Occipital lobe (tissue), 1 donor: ENCODE measurements at regions not wholly inside any gene's neighbourhood (a gene's known extent, or its start where the extent isn't known, plus 50 kb on each side); places are given as distances from the start of the nearest gene placed in this dataset.
"Not testable (repeated sequence)": the region's sequence is repeated elsewhere in the genome, so short reads cannot be mapped to it uniquely, and the experiment has no call there.

ENCODE experiments used
- DNase-seq: peaks from one replicate; lab custom pipeline; 2025; lab: John Stamatoyannopoulos, UW

- DNase-seq, result no peak
These were observed 737.1 kb upstream of the SPRY2 start for GRCh38 chr13:81078048-81078447.

DNA sequence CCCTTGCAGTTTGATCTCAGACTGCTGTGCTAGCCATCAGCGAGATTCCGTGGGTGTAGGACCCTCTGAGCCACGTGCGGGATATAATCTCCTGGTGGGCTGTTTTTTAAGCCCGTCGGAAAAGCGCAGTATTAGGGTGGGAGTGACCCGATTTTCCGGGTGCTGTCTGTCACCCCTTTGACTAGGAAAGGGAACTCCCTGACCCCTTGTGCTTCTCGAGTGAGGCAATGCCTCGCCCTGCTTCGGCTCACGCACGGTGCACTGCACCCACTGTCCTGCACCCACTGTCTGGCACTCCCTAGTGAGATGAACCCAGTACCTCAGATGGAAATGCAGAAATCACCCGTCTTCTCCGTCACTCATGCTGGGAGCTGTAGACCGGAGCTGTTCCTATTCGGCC, 728.9 kb upstream of the SPRY2 start:
- not testable (repeated sequence) for DNase-seq

GRCh38 chr13:81058916-81059290, 718.0 kb upstream of the SPRY2 start:
- DNase-seq, result no peak

GRCh38 chr13:81058211-81058915, 717.4 kb upstream of the SPRY2 start:
- no peak for DNase-seq

DNA sequence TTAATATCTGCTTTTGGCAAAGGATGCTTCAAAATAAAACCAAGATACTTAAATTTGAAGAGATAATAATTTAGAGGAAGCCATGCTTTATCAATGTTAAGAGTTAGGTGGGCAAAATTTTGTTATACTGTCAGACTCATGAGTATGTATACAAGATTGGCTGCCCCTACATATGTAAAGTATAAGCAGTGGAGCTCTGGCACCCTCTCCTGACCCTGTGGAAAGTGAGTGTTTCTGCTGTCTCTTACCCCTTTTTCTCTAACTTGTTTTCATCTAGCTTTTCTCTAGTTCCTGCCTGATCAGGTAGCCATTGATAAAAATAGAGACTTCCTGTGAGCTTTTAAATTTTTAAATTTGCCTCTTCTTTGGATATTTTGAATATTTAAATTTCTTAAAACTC, 710.9 kb upstream of the SPRY2 start:
- DNase-seq, result no peak

GRCh38 chr13:81048026-81048461, 707.1 kb upstream of the SPRY2 start:
- DNase-seq, result peak; percentile 7

GRCh38 chr13:81041761-81042160, 700.8 kb upstream of the SPRY2 start:
- no peak for DNase-seq

GRCh38 chr13:81031996-81032395, 691.1 kb upstream of the SPRY2 start:
- no peak for DNase-seq

- no peak for DNase-seq
These were observed 684.2 kb upstream of the SPRY2 start for GRCh38 chr13:81025091-81025490.

GRCh38 chr13:81021284-81021840, 680.4 kb upstream of the SPRY2 start:
- no peak for DNase-seq

GRCh38 chr13:81020010-81020409, 679.1 kb upstream of the SPRY2 start:
- no peak for DNase-seq

GRCh38 chr13:81018936-81019335, 678.0 kb upstream of the SPRY2 start:
- DNase-seq, result no peak

- DNase-seq, result no peak
These were observed 676.7 kb upstream of the SPRY2 start for GRCh38 chr13:81017513-81018152.

GRCh38 chr13:81012031-81012430, 671.1 kb upstream of the SPRY2 start:
- no peak for DNase-seq

DNA sequence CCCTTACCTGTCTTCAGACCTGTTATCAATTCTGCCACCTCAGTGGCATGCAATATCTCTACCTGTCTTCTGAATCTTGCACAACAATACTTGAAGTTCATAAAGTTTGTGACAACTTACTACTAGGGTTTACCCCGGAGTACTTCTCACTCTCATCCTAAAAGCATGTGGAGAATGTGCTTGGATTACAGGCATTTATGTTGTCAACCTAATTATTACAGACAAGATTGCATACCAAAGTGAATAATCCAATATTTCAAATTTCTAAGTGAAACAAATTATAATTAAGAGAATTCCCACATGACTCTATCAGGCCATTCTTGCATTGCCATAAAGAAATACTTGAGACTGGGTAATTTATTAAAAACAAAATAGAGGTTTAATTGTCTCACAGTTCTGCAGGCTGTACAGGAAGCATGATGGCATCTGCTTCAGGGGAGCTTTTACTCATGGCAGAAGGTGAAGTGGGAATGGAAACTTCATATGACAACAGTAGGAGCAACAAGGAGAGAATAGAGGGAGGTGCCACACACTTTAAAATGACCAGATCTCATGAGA, 661.0 kb upstream of the SPRY2 start:
- DNase-seq, result no peak

GRCh38 chr13:80998603-80999002, 657.7 kb upstream of the SPRY2 start:
- DNase-seq, result not testable (repeated sequence)

- DNase-seq, result no peak
These were observed 648.8 kb upstream of the SPRY2 start for GRCh38 chr13:80989747-80990146.

DNA sequence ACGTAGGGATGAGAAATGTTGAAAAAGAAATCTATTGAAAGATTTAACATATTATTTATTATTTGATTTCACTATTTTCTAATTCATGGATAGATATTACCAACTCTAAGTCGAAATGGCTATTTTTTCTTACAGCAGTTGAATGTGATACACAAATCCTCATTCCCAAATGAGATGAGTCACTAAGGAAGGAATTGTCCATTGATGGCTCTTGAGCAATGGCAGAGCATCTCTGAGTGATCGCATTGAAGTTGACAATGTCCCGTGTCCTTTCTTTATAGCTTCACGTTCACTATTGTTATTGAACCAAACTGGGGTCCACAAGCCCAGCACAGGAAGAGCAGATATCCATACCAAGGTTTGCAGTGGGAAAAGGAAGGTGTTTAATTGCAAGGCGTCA, 648.3 kb upstream of the SPRY2 start:
- no peak for DNase-seq

DNA sequence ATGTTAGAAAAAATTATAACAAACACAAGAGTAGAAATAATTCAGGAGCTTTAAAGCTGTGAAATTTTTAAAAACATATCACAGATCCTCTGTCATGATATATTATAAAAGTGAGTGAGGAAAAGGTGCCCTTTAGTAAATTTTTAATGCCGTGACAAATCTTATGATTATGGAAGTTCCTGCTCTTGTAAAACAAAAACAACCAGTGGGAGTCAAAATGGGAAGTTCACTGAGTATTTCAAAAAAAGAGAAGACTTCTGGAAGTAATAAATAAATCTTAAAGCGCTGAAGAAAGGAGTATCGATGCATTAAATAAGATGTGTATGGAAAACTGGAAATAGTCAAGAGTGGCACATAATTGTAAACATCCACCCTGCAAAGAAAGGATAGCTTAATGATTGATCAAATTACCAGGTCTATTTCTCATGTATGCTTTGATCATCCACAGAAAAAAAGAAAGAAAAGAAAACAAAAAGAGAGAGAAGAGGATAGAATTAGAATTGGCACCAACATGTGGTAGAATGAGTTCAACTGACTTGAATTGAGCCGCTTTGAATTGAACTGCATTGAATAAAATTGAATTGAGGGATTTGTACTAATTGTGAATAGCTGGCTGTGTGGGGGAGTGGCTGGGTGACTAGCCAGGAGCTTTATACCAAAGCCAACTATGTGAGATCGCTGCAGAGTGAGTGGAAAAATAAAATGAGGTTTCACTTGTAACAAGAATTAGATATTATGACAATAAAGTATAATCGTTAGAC, 647.6 kb upstream of the SPRY2 start:
- DNase-seq, result peak; percentile 2

- peak; percentile 9 for DNase-seq
These were observed 638.2 kb upstream of the SPRY2 start for GRCh38 chr13:80979035-80979641.

DNA sequence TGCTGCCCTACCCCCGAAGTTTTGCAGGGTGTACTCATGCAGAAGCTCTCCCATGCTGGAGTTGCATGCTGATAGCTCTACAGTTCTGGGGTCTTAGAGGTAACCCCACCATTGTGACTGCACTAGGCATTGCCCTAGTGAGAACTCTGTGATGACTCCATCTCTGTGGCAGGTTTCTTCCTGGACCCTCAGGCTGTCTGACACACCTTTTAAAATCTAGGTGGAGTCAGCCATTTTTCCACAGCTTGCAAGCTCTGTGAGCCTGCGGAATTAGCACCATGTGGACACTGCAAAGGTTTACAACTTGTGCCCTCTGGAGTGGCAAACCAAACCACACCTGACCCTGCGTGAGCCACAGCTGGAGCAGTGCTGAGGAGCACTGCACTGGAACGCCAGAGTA, 636.2 kb upstream of the SPRY2 start:
- DNase-seq, result no peak

DNA sequence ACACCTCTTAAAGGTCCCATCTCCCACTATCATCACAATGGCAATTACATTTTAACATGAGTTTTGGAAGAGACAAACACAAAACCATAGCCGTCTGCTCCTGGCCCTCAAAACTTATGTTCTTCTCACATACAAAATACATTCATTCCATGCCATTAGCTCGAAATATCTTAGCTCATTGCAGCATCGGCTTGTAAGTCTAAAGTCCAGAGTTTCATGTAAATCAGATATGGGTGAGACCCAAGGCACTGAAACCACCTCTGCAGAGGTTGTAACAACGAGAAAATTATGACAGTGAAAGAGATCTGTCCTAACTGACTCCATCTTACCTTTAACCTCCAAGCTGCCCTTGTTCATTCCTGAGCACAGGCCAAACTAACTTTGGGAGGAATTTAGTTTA, 635.0 kb upstream of the SPRY2 start:
- no peak for DNase-seq
